22Rv1 (cell line): ENCODE measurements at regions not wholly inside any gene's neighbourhood (a gene's known extent, or its start where the extent isn't known, plus 50 kb on each side); places are given as distances from the start of the nearest gene placed in this dataset.

ENCODE experiments used
- H3K27ac ChIP-seq: fragments of 450-650 bp; 2 replicates; pipeline ENCODE4 v1.5.1; 2017
- ZFX ChIP-seq: fragments of 450-650 bp; IDR thresholded peaks from 2 replicates; pipeline ENCODE4 v1.6.1; 2017; ENCODE audit warnings: antibody characterized with exemption, borderline replicate concordance
- TF ChIP-seq, protein P1 (sequence below): fragments of 450-650 bp; IDR thresholded peaks from 2 replicates; pipeline ENCODE4 v1.5.1; 2017; ENCODE audit warnings: mild to moderate bottlenecking

DNA sequence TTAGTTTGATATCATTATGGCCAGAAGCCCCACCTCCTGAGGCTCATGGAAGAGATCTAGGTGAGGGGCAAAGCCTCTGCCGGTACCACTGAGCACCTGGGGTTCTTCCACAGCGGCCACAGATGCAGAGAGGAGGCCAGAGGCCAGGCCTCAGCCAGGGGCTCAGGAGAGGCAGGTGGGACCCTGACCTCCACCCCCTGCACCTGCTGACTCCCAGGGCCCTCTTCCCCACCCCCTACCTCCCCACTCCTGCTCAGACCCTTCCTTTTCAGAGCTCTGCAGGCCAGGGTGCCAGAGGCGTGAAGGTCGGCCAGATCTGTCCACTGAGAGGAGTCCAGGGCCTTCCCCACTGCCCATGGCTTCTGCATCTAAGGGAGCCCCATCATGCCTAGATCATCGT is 178.7 kb upstream of the PPP2R2D start:
- no peak for TF ChIP-seq ZFX
- TF ChIP-seq, protein P1, sequence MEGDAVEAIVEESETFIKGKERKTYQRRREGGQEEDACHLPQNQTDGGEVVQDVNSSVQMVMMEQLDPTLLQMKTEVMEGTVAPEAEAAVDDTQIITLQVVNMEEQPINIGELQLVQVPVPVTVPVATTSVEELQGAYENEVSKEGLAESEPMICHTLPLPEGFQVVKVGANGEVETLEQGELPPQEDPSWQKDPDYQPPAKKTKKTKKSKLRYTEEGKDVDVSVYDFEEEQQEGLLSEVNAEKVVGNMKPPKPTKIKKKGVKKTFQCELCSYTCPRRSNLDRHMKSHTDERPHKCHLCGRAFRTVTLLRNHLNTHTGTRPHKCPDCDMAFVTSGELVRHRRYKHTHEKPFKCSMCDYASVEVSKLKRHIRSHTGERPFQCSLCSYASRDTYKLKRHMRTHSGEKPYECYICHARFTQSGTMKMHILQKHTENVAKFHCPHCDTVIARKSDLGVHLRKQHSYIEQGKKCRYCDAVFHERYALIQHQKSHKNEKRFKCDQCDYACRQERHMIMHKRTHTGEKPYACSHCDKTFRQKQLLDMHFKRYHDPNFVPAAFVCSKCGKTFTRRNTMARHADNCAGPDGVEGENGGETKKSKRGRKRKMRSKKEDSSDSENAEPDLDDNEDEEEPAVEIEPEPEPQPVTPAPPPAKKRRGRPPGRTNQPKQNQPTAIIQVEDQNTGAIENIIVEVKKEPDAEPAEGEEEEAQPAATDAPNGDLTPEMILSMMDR = no peak
- no peak overlapping the region for H3K27ac ChIP-seq

DNA sequence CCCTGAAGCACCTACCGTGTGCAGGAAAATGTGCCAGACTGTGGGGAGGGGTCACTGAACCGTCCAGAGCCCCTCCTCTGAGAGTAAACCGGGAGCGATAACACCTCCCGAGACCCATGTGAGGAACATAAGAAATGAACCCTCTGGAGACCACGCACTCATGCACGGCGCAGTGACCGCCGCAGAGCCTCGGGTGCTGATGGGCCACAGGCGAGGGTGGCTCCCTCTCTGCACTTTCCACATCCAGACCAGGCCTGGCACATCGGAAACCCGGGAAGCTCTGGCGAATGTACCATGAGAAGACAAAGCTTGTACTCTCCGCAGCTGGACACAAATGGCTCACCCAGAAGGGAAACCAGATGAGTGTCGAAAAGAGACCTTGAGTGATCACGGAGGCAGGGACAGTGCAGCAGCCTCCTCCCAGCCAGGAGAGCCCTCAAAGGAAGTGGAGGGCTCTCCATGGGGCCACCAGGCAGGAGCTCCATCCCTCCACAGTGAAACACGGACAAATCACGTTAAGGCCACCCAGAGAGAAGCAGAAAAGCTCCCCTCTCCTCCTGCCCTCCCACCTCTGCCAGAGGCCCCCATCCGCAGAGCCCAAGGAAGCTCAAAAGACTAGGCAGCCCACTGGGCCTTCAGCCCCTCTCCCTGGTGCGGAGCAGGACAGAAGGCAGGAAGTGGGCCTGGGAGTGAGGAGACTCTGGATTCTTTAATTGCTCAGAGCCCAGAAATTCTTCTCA is 178.1 kb upstream of the PPP2R2D start:
- no peak overlapping the region for H3K27ac ChIP-seq
- TF ChIP-seq, protein P1 = no peak
- no peak for TF ChIP-seq ZFX

DNA sequence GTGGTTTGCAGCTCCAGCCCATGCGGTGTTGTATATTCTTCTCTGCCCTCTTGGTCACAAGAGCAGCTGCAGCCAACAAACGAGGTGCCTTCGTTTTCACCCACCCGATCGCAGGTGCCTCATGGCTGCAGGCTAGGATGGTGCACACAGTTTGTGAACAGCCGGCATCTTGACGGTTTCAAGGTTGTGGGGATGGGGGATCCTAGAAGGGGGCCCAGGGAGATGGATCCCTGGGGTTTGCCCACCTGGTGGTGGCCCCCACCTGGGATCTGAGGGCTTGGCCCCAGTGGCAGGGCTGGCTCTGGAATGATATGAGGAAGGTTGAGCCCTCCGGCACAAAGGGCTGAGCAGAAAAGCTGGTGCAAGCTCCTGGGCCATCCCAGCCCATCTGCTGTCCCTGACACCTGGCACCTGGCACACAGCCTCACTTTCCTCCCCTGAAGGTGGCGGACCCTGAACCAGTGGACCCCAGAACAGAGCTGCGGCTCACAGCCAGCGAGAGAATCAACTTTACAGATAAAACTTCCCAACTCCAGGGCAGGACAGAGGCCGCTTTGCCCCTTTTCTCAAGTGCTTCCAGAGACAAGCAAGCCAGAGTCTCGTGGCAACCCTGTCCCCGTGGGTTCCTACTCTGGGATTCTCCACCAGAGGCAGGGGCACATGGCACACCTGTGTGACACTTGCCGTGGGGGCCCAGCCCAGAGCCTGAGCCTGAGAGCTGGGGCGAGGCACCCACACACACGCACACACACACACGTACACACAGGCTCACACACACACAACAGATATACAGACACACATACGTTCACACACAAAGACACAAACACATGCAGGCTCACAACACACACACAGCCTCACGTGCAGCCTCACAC is 177.3 kb upstream of the PPP2R2D start:
- no peak for TF ChIP-seq ZFX
- TF ChIP-seq, protein P1 = no peak
- H3K27ac ChIP-seq = no peak overlapping the region

DNA sequence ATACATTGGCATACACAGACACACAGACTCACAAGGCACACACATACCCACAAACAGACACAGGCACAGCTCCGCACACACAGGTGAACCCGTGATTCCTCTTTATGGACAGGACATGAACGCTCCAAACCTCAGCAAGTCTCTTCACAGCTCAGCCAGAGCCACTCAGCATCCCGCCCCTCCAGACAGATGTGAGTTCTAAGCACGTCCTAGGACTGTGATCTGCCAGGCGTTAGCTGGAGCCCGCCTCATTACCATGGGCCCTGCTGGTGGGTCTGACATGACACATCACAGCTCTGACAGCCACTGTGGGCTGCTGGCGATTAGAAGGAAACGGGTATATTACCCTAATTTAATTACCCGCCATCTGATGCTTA is 176.7 kb upstream of the PPP2R2D start:
- H3K27ac ChIP-seq = no peak overlapping the region
- TF ChIP-seq, protein P1 = no peak
- TF ChIP-seq ZFX = no peak

DNA sequence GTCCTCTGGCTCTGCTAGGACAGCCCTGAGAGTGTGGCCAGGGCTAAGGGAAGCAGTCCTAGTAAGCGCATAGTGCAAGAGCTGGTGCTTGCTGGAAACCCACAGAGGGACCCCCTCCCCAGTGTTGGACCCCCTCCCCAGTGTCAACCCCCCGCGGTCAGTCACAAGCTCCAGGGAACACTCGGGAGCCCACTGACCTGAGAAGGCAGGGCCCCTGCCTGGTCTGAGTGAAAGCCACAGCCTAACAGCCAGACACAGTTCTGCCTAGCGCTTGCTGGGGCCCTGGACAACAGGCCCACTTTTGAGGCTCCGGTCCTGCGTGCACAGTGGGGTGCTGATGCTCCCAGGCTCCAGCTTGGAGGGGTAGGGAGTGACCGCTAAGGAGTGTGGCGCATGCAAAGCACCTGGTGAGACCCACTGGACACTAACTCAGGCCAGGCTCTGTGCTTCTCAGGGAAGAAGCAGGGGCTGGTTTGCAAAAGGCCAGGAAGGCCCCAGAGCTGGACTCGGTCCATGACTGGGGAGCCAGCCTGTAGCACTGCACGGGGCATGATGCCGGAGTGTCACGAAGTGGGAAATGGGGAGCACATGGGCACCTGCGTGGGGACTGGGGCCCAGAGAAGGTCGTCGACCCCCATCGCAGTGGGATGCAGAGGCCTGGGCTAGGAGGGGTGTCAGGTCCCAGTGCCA is 175.8 kb upstream of the PPP2R2D start:
- TF ChIP-seq, protein P1 = no peak
- no peak for TF ChIP-seq ZFX
- no peak overlapping the region for H3K27ac ChIP-seq

DNA sequence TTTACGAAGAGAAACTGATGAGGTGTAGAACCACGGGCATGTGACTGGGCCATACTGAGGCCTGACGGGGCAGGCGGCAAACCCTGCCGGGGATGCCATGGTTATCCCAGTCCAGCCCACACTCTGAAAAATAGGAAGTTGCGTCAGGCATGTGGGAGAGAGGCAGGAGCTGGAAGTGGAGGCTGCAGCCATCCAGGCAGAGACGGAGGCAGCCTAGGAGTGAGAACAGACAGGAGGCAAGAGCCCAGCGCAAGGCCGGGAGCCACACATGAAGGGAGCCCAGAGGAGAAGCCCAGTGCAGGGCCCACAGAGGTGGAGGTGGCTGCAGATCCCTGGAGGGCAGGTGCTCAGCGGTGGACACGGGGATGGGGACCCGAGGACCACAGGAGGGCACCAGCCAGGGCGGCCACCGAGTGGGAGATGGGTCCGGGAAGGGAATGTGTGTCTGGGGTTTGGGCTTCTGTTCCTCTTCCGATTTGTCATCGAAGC is 175.2 kb upstream of the PPP2R2D start:
- TF ChIP-seq, protein P1 = no peak
- no peak for TF ChIP-seq ZFX
- H3K27ac ChIP-seq = no peak overlapping the region
